ENCODE measurements at regions not wholly inside any gene's neighbourhood (a gene's known extent, or its start where the extent isn't known, plus 50 kb on each side); places are given as distances from the start of the nearest gene placed in this dataset.
"Not testable (repeated sequence)": the region's sequence is repeated elsewhere in the genome, so short reads cannot be mapped to it uniquely, and the experiment has no call there.

GRCh38 chr19:28435551-28436271 is 777.2 kb downstream of the UQCRFS1 start:
- TF ChIP-seq ZNF274 (IDR thresholded peaks at IDR 0.05; ENCODE audit: low read depth, low read length) = no peak
- no peak overlapping the region for H3K4me3 ChIP-seq (ENCODE audit: low read length)

- H3K4me3 ChIP-seq (ENCODE audit: low read length) = not testable (repeated sequence)
Measured at GRCh38 chr19:28434794-28435193, 778.2 kb downstream of the UQCRFS1 start.

DNA sequence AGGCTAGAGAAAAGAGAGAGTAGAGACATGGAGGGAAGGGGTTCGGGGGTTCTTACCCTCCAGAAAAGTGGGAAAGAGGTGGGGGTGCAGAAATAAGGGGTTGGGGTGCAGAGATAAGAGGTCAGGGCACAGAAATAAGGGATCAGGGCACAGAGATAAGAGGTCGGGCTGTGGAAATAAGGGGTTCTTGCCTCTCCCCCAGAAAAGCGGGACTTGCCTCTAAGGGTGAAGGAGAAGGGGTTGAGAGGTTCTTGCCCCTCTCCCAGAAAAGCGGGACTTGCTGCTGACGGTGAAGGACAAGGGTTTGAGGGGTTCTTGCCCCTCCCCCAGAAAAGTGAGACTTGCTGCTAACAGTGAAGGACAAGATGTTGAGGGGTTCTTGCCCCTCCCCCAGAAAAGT is 778.6 kb downstream of the UQCRFS1 start:
- H3K4me3 ChIP-seq (ENCODE audit: low read length) = not testable (repeated sequence)

- H3K4me3 ChIP-seq (ENCODE audit: low read length) = not testable (repeated sequence)
Measured at GRCh38 chr19:28433166-28433565, 779.8 kb downstream of the UQCRFS1 start.

- TF ChIP-seq ZNF274 (IDR thresholded peaks at IDR 0.05; ENCODE audit: low read depth, low read length) = no peak
- H3K4me3 ChIP-seq (ENCODE audit: low read length) = no peak overlapping the region
Measured at GRCh38 chr19:28430214-28430613, 782.7 kb downstream of the UQCRFS1 start.

DNA sequence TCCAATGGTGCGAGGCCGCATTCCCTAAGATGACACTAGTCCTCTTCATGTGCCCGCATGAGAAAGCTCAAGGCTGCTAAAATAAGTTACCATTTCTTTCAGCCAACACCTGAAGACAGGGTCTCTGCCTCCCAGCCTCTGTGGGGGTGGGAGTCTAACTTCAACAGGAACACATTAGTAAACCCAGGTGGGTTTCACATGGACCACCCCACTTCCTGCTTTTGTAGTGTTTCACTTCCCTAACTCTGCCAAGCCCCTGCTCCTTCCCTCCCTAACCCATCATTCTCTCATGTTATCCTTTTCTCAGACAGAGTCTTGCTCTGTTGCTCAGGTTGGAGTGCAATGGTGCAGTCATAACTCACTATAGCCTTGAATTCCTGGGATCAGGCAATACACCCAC is 783.6 kb downstream of the UQCRFS1 start:
- no peak for TF ChIP-seq ZNF274 (IDR thresholded peaks at IDR 0.05; ENCODE audit: low read depth, low read length)
- H3K4me3 ChIP-seq (ENCODE audit: low read length) = no peak overlapping the region

GRCh38 chr19:28428663-28429348 is 784.1 kb downstream of the UQCRFS1 start:
- H3K4me3 ChIP-seq (ENCODE audit: low read length) = no peak overlapping the region
- no peak for TF ChIP-seq ZNF274 (IDR thresholded peaks at IDR 0.05; ENCODE audit: low read depth, low read length)

- no peak for TF ChIP-seq ZNF274 (IDR thresholded peaks at IDR 0.05; ENCODE audit: low read depth, low read length)
Measured at GRCh38 chr19:28427376-28428083, 785.4 kb downstream of the UQCRFS1 start.

GRCh38 chr19:28426730-28427225 is 786.2 kb downstream of the UQCRFS1 start:
- no peak for TF ChIP-seq ZNF274 (IDR thresholded peaks at IDR 0.05; ENCODE audit: low read depth, low read length)
- H3K4me3 ChIP-seq (ENCODE audit: low read length) = no peak overlapping the region

More at GRCh38 chr19:28427376-28428083, 785.4 kb downstream of the UQCRFS1 start:
- no peak overlapping the region for H3K4me3 ChIP-seq (ENCODE audit: low read length)

DNA sequence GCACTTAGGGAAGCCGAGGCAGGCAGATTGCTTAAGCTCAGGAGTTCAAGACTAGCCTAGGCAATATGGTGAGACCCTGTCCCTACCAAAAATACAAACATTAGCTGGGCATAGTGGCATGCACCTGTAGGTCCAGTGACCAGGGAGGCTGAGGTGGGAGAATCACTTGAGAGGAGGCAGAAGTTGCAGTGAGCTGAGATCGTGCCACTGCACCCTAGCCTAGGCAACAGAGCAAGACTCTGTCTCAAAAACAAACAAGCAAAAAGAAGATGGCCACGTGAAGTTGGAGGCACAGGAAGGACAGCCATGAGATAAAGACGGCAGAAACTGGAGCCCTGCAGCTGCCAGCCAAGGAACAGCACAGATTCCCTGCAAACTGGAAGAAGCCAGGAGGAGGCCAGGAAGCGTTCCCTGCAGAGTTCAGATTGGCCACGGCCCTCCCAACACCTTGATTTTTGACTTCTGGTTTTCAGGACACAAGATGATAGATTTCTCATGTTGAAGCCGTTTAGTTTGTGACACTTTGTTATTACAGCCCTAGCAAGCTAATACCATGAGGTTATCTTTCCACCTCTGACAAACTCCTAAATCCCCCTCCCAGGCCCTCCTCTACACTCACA is 786.7 kb downstream of the UQCRFS1 start:
- no peak for TF ChIP-seq ZNF274 (IDR thresholded peaks at IDR 0.05; ENCODE audit: low read depth, low read length)
- no peak overlapping the region for H3K4me3 ChIP-seq (ENCODE audit: low read length)

DNA sequence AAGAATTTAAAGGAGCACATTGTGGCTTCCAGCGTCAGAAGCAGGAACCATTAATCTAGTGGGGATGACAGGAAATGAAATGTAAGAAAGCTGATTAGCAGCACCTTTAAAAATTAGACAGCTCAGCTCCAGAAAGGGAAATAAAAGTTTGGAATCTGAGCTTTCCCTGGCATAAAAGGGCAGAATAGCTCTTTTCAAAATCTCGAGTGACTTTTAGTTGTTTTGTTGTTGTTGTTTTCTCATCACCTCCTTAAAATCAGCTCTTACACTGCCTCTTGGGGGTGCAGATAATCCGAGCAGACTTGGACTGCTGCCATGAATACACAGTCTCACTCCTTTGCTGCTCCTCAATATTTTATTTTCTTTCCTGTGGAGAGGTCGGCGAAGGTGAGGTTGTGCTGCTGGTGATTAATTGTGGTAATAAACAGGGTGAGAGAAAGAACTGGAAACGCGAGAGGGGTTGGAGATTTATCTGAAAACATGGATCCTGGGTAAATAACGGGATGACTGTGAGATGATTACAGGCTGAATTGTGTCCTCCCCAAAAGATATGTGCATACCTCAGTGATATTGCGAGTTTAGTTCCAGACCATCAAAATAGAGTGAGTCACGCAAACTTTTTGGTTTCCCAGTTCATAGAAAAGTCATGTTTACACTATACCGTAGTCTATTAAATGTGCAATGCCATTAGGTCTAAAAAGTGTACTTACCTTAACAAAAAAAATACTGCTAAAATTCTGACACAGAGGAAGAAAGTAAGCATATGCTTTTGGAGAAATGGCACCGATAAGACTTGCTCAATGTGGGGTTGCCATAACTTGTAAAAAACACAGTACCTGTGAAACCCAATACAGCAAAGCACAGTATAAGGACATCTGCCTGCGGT is 787.7 kb downstream of the UQCRFS1 start:
- H3K4me3 ChIP-seq (ENCODE audit: low read length) = no peak overlapping the region
- TF ChIP-seq ZNF274 (IDR thresholded peaks at IDR 0.05; ENCODE audit: low read depth, low read length) = no peak

GRCh38 chr19:28424662-28425045 is 788.3 kb downstream of the UQCRFS1 start:
- TF ChIP-seq ZNF274 (IDR thresholded peaks at IDR 0.05; ENCODE audit: low read depth, low read length) = no peak
- H3K4me3 ChIP-seq (ENCODE audit: low read length) = no peak overlapping the region

DNA sequence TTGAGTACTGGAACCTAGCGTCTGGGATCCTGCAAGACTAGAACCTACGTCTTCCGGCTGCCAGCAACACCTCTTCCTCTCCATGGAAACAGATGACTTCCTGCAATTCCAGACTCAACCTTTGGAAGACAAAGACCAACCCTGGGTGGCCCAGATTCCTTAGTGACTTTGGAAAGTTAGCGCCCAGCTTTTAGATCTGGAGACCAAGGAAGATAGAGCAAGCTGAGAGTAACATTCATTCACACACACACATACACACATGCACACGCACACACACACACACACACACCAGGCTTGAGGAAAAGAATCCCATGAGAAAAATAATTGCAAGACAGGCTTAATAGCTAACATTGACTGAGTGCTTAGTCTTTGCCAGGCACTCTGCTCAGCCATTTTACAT is 788.9 kb downstream of the UQCRFS1 start:
- H3K4me3 ChIP-seq (ENCODE audit: low read length) = no peak overlapping the region

More for the DNA sequence above, 788.9 kb downstream of the UQCRFS1 start:
- TF ChIP-seq ZNF274 (IDR thresholded peaks at IDR 0.05; ENCODE audit: low read depth, low read length) = no peak

Measured in GM08714 (cell line).